NCI-H2081 (cell line): ENCODE measurements at regions not wholly inside any gene's neighbourhood (a gene's known extent, or its start where the extent isn't known, plus 50 kb on each side); places are given as distances from the start of the nearest gene placed in this dataset.
"Not testable (repeated sequence)": the region's sequence is repeated elsewhere in the genome, so short reads cannot be mapped to it uniquely, and the experiment has no call there.

Source experiments
- DNase-seq, 2 experiments: peaks; one replicate each; lab custom pipeline; 2025; lab: John Stamatoyannopoulos, UW

DNA sequence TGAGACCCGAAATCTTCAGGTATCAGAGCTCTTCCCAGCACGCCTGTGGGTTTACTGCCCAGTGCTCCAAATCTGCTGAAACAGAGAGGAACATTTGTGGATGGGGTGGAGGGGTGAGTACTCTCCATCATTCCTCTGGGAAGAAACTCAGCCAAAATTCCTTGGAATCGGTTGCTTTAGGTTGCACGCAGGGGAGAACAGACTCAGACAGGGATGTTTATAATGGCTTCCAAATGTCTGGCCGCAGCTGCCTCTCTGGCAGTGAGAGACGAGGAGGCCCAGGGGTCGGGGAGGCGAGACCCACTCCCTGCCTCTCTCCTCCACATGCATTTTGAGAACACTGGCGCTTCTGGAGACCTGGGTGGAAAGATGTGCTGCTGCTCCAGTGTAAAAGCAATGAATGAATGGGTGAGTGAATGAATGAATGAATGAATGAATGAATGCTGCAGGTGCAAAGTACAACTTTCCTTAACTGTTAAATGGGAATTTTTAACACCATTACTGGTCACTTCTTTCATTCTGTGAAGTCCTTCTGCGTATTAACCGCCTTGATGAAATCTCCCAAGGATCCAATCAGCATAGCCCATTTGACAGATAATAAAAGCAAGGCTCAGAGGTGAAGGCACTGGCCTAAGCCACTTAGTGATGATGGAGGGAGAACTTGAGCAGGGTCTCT lies 437.4 kb downstream of the MIAT start:
- DNase-seq, result no peak

DNA sequence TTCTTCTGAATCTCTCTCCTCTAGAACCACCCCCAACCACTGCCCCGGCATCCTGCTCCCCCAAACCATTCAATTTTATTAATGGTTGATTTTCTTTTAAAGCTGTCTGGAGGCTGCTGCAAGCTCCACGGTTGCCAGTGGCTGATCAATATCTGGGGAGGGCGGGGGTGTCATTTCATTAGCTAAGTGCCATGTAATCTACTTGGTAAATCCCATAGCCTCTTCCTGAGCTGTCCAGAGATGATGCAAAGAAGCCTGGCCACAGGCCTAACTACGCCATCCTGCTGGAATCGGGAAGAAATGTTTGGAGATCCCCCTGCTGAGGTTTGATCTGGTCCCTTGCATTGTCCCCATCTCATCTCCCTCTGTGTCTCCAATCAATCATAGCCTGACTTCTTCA lies 440.1 kb downstream of the MIAT start:
- no peak for DNase-seq

DNA sequence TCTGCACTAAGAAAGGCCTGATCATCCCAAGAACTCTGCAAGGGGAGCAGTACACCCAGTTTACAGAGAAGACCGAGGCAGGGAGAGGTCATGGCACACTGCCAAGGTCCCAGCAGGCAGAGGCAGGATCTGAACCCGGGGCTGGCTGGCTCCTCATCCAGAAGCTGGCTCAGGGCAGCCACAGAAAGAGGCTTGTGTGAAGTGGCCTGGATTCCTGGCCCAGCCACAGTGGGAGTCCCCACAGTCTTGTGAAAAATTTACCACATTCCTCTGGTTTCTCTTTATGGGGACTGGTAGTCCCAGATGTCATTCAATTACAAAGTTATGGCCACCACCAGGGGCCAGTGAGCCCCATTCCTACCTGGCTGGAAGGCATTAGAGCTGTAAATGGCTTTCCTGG lies 440.5 kb downstream of the MIAT start:
- DNase-seq, result no peak

DNA sequence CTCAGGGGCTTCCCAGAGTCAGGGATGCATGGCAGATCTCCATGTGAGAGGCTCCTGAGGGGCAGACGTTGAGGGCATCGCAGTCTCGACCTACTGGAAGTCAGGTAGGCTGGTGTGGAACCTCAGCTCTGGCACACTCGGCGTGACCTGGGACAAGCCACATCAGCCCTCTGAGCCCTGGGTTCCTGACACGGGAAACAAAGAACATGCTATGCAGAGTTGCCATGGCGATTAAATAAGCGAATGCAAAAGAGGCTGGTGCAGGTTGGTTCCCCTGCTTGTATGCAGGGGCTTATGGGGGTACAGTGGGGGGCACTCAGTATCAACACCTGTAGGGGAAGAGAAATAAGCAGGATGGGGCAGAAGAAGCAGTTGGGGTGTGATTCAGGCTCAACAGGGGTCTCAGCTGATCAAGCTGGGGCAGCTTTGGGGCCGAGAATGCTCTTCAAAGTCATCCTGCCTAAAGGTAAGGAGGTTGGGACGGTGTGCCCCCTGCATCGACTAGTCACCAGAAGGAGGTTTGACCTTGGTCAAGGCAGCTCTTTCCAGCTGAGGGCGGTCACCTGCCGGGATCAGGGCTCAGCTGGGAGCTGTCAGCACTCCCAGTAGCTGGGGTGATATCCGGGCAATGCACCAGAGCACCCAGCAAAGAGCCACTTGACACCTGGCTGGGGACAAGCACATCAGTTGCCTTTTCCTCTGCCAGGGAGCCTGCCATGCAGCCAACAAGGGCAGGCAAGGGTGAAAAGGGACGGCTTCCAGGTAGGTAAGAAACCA lies 442.7 kb downstream of the MIAT start:
- DNase-seq, result no peak

DNA sequence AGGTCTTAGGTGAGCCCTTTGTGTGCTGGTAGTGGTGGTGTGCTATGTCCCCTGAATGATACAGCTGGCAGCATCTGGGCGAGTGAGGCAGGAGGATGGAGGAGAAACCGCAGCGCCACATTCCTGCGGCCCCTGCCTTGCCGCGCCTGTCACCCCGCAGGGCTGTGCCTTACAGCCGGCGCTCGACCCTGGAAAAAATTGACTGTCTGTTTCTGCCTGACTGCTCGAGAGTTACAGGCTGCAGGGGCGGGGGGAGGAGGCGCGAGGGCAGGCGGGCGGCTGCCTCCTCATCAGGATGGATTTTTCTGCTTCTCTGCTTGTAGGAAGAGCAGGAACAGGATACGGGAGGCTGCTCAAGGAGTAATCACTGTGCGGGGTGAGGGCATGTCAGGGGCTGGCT lies 443.4 kb downstream of the MIAT start:
- DNase-seq, result no peak

DNA sequence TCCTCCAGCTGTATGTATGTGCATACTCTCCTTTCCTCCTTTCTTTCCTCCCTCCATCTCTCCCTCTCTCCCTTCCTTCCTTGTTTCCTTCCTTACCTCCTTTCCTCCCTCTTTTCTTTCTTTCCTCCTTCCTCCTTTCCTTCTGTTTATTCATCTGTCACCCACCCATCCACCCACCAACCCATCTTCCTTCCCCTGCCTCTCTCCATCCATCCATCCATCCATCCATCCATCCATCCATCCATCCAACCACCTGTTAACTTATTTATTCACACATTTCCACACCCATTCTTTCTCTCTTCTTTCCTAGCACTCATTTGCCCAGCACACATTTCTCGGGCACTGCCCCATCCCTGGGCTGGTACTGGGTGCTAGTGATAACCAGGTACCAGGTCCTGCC lies 443.9 kb downstream of the MIAT start:
- DNase-seq, result no peak

DNA sequence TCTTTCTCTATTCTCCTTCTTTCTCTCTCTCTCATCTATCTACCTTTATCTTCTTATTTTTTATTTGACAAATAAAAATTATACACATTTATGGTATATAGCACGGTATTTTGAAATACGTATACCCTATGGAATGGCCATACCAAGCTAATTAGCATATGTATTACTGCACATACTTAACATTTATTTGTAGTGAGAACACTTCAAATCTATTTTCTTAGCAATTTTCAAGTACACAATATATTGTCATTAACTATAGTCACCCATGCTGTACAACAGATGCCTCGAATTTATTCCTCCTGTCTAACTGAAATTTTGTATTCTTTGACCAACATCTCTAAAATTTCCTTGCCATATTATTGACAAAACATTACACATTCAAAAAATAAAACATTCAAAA lies 447.1 kb downstream of the MIAT start:
- no peak for DNase-seq

DNA sequence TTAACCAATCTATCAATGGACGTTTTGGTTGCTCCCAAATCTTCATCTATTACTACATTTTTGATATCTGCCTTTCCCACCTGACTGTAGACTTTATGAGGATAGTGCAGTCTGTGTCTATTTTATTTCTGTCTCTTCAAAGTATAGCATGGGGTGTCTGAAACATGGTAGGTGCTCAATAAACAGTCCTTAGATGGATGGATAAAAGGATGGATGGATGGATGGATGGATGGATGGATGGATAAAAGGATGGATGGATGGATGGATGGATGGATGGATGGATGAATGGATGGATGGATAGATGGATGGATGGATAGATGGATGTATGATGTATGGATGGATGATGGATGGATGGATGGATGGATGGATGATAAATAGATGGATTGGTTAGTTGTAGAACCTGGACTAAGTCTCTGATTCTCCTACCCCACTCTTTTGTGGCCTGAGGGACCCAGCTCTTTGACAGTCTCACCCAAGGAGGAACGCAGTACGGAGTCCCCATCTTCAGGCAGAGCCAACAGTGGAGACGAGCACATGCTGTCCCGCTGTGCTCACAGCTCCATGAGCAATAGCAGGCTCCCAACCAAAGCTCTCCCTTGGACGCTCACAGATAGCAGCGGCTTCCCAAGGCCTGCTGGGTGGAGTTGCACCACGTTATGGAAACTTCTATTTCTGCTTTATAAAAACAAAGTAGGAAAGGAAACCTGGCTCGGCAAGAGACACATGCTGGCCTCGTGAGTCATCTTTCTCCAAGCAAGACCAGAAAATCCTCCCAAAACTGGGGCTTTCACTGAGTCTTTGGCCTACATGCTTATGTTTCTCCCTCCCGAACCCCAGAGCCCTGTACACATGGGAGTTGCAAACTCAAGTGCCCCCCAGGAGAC lies 448.0 kb downstream of the MIAT start:
- DNase-seq, result no peak

DNA sequence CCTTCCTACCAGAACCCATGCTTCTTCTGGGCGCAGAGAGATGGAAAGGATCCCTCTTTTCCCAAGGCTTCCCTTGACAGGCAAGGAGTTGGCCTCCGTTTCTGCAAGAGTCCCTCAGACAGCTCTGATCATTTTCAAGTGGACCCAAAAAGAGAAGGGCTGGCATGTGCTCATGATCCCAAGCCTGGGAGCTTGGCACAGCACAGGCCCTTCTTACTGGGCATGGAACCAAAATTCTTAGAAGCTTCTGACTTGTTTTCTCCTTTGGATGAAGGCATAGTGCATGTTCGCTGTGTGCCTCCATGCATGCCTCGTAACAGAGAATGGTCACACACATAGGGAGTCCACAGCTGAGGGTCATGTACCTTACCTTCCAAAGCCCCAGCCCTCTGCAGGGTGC lies 449.6 kb downstream of the MIAT start:
- DNase-seq, result no peak

DNA sequence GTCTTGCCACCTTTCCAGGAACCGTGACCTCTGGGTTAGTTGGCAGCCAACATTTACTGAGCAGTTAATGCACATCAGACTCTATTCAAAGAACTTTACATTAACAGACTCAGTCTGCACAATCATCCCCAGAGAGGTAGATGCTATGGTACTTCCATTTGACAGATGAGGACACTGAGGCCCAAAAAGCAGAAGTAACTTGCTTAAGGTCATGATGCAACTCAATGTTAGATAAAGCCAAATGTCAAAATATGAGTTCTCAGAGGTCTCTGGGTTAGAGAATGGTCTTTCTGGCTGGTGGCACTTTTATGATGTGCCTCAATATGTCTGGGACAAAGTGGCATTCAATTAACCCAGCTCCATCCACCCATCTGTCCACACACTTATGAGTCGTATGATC lies 450.0 kb downstream of the MIAT start:
- DNase-seq, result no peak

DNA sequence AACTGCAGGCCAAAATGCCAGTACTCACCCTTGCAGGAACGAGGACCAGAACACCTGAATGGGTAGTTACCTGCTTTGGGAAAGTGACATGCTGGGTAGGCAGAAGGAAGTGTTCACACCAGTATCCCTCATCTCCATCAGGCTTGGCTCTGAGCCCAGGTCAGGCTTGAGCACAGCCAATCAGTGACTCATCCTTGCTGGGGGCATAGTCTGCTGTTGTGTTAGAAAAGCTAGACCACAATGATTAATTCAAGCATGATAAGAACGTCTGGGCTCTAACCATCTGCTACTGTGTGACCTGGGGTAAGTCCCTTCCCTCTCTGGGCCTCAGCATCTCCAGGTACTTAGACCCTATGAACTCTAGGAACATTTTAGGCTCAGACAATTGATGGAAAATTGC lies 450.4 kb downstream of the MIAT start:
- DNase-seq, result no peak

DNA sequence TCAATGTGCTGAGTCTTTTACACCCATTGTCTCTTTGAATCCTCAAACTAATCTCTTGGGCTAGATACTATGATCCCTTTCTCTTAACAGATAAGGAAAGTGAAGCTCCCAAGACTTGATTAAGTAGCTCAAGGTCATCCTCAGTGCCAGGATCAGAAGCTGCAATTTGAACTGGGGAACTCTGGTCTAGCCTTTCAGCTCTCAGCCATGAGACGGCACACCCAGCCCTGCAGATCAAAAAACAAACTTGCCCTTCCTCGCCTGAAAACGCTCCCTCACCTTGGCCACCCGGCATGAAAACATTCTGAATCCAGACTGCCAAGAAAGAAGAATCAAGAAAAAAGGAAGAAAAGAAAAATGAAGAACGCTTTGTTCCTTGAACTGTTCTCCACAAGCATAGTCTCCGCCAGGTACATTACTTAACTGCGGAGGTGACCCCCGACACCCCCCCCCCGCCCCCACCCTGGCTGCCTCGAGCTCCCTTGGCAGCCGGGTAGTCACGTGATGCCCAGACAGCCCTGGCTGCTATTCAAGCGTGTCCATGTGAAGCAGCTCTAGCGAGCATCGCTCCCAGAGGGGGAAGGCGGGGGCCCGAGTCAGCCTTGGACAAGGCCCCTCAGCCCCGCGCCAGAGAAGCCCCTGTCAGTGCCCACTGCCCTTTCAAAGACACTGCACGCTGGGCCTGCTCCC lies 451.2 kb downstream of the MIAT start:
- DNase-seq, result no peak

DNA sequence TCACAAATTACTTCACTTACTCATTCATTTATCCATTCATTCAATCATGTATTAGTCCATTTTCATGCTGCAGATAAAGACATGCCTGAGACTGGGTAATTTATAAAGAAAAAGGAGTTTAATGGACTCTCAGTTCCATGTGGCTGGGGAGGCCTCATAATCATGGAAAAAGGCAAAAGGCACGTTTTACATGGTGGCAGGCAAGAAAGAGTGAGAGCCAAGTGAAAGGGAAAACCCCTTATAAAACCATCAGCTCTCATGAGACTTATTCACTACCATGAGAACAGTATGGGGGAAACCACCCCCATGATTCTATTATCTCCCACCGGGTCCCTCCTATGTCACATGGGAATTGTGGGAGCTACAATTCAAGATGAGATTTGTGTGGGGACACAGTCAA lies 452.0 kb downstream of the MIAT start:
- DNase-seq, result not testable (repeated sequence)

DNA sequence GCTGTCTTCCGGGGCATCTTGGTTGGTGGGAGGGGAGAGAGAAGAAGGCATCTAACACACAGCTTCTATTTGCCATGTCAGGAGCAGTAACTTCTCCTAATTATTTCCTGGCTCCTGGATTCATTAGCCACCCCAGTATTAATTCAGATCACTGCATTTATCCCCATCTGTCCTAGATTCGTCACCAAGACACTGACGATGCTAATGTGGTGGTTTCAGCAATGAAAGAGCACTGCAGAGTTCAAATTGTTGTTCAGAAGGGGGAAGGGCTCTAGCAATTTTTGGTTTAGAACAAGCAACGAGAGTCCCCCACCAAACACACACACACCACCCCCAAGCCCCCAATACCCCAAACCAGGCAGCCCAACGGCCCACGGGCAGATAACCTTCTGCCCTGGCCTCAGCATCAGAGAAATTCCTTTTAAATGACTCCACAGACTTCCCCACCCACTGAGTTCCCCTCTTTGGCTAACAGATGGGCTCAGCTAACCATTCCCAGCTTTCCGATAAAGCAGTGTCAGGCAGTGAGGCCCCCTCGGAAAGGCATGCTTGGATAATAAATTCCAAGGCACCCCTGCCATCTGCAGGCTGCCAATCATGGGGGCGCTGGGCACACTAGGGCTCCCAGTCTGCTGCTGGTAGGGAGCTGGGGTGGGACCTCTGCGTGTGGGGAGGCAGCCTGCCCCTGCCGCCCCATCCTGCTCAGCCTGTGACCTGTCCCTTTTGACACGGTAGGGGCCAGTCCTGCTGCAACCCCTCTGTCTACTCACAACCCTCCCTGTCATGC lies 453.5 kb downstream of the MIAT start:
- DNase-seq, result no peak

DNA sequence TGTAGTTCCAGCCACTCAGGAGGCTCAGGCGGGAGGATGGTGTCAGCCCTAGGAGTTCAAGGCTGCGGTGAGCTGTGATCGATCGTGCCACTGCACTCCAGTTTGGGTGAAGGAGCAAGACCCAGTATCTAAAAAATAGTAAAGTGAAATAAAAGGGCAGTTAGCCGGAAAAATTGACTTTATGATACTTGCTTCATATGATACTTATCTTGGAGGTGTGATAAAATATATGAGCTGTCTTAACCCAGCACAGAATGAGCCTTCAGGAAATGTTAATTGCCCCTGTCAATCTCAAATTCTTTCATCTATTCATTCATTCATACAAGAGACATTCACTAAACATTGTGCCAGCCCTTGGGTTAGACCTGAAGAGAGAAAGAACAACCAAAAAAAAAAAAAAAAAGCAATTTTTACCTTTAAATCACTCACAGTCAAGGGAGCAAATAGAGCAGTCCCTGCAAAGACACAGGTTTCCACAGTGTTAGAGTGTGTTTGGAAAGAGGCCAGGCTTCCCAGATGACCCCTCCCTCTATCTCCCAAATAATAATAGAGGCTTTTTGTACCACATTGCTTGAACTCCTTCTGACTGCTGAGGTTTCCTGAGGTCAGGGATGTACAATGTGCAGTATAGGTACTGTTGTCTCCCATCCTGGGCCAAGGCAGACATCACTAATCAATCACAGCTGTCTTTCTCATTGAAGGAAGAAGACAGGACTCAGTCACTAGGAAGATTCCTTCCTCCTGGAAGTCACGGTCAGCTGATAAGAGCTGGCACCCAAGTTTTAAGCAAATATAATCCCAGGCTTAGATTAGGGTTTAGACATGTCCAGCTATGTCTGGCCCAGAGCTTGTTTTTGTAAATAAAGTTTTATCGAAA lies 454.6 kb downstream of the MIAT start:
- no peak for DNase-seq

DNA sequence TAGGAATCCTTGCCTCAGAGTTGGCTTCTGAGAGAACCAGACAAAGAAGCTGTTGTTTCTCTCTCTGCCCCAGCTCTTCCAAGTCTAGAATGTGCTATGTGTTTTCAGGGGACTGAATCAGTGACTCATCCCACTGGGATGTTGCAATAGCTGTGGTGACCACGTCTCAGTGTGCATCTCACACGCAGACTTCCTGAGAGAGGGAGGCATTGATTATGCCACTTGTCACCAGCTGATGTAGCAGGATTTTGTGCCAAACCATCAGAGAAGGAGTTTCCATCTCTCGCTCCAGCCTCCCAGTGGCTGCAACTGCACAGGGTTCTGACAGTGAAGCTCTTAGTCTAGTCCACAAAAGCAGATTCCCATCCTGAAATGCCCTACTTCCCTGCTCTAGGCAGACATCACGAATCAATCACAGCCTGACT lies 455.8 kb downstream of the MIAT start:
- no peak for DNase-seq

DNA sequence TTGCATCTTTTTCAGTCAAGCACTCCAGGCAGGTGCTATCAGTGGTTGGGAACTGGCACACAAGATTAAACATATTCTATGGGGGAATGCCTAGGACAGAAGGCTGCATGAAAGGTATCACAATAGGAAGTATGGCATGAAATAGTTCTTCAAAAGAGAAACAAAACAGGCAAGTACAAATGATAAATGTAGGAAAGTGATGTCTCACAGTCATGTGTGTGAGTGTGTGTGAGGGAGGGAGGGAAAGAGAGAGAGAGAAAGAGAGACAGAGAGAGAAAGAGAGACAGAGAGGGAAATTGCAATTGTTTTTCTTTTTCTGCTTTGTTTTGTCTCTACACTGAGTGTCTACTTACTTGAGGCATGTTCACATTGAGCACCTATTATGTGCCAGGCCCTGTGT lies 456.3 kb downstream of the MIAT start:
- no peak for DNase-seq

DNA sequence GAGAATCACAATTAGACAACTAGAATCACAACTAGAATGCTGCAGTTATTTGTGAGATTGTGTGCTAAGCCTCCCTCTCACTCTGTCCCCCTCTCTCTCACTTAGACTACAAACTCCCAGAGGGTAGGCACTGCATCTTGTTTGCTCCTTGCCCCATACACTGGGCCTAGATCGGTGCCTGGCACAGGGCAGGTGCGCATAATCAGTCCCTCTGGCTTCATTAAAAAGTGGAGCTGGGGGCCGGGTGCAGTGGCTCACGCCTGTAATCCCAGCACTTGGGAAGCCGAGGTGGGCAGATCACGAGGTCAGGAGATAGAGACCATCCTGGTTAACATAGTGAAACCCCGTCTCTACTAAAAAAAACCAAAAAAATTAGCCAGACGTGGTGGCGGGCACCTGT lies 456.8 kb downstream of the MIAT start:
- no peak for DNase-seq

DNA sequence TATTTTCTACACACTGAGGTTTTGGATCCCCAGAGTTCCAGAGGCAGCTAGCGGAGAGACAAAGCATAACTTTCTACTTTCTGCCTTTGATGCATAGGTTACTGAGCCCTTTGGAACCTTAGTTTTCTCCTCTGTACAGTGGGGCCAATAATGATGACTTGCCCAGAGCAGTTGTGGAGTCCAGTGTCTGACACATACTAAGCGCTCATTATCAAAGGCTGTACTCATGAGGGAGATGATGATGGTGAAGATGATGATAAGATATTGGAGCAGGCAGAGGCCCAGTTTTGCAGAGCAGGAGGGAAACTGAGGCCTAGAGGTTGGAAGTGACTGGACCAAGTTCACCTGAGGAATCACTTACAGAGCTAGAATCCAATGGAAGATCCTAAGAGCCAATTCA lies 458.0 kb downstream of the MIAT start:
- DNase-seq, result no peak

DNA sequence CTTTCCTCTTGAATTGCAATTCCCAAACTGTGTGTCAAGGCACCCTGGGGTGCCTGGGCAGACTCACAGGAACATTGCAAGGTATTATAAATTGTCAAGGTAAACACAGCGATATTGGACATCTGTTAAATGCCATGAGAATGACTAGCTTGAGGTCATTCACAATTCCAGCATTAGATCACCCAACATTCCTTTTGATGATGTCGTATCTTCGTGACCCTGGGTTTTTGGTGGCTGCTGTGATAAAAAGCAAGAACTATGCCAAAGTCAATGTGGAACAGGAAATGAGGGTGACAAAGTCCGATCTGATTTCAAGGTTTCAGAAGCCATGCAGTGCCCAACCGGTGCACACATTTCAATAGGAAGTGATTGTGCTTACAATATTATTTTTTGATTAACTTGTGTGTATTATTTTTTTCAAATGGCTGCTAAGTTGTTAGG lies 458.4 kb downstream of the MIAT start:
- DNase-seq, result no peak
